Fibroblast of lung (primary cell): ENCODE measurements at regions not wholly inside any gene's neighbourhood (a gene's known extent, or its start where the extent isn't known, plus 50 kb on each side); places are given as distances from the start of the nearest gene placed in this dataset.

Experiments
- DNase-seq, 2 donors: peaks; one replicate each; pipeline versions ENCODE4 v3.0.0 to v3.0.0-alpha.2; 2010; ENCODE audit warnings: low read depth in 2 of 2
- H2AFZ ChIP-seq: 2 replicates; pipeline ENCODE4 v1.5.1; 2012; ENCODE audit warnings: low read length, control low read depth, inconsistent platforms
- H3K27ac ChIP-seq: 2 replicates; pipeline ENCODE4 v1.5.1; 2011; ENCODE audit warnings: low read length, control low read depth; ENCODE audit not compliant: insufficient read depth
- H3K27me3 ChIP-seq: 2 replicates; pipeline ENCODE4 v1.5.1; 2011; ENCODE audit warnings: mild to moderate bottlenecking, low read length; ENCODE audit not compliant: control insufficient read depth, insufficient read depth
- H3K36me3 ChIP-seq: 2 replicates; pipeline ENCODE4 v1.5.1; 2011; ENCODE audit warnings: low read length; ENCODE audit not compliant: control insufficient read depth, insufficient read depth
- H3K4me1 ChIP-seq: 2 replicates; pipeline ENCODE4 v1.5.1; 2011; ENCODE audit warnings: low read length; ENCODE audit not compliant: control insufficient read depth, insufficient read depth; ENCODE audit errors: extremely low read depth
- H3K4me2 ChIP-seq: 2 replicates; pipeline ENCODE4 v1.5.1; 2011; ENCODE audit warnings: low read length, control low read depth; ENCODE audit not compliant: insufficient read depth; ENCODE audit errors: extremely low read depth
- H3K4me3 ChIP-seq, 4 experiments: fragments of 200-600 bp in 1 of 4; sonication (generic) in 1 of 4; replicated peaks in 1 of 4; 2 replicates each; pipeline ENCODE4 v1.5.1; 2011 to 2016; ENCODE audit warnings: low read length in 4 of 4, low read depth in 3 of 4, mild to moderate bottlenecking in 3 of 4, control low read depth in 2 of 4, inconsistent platforms in 1 of 4, mixed read lengths in 1 of 4; ENCODE audit not compliant: insufficient read depth in 1 of 4; ENCODE audit errors: control extremely low read depth in 1 of 4
- H3K79me2 ChIP-seq: 2 replicates; pipeline ENCODE4 v1.5.1; 2012; ENCODE audit warnings: mild to moderate bottlenecking, low read length, inconsistent platforms; ENCODE audit not compliant: control insufficient read depth, insufficient read depth
- H3K9ac ChIP-seq: 2 replicates; pipeline ENCODE4 v1.5.1; 2011; ENCODE audit warnings: mild to moderate bottlenecking, low read length, control low read depth; ENCODE audit not compliant: insufficient read depth
- H3K9me3 ChIP-seq: 2 replicates; pipeline ENCODE4 v1.5.1; 2012; ENCODE audit warnings: low read depth, low read length; ENCODE audit not compliant: control insufficient read depth, insufficient read depth
- H4K20me1 ChIP-seq: 2 replicates; pipeline ENCODE4 v1.5.1; 2011; ENCODE audit warnings: low read length; ENCODE audit not compliant: control insufficient read depth, insufficient read depth; ENCODE audit errors: extremely low read depth
- EZH2 ChIP-seq: IDR thresholded peaks from 2 replicates; pipeline ENCODE4 v1.5.1; 2012; ENCODE audit warnings: low read length, control low read depth, mild to moderate bottlenecking; ENCODE audit errors: missing control alignments
- TF ChIP-seq, protein P1 (sequence below), 2 donors: IDR thresholded peaks in 1 of 2; conservative IDR thresholded peaks in 1 of 2; 1 replicate in 1 of 2; 2 replicates in 1 of 2; pipeline ENCODE4 v1.5.1; 2011 to 2012; ENCODE audit warnings: low read length in 2 of 2, control low read depth in 1 of 2, inconsistent platforms in 1 of 2, low read depth in 1 of 2, mild to moderate bottlenecking in 1 of 2

DNA sequence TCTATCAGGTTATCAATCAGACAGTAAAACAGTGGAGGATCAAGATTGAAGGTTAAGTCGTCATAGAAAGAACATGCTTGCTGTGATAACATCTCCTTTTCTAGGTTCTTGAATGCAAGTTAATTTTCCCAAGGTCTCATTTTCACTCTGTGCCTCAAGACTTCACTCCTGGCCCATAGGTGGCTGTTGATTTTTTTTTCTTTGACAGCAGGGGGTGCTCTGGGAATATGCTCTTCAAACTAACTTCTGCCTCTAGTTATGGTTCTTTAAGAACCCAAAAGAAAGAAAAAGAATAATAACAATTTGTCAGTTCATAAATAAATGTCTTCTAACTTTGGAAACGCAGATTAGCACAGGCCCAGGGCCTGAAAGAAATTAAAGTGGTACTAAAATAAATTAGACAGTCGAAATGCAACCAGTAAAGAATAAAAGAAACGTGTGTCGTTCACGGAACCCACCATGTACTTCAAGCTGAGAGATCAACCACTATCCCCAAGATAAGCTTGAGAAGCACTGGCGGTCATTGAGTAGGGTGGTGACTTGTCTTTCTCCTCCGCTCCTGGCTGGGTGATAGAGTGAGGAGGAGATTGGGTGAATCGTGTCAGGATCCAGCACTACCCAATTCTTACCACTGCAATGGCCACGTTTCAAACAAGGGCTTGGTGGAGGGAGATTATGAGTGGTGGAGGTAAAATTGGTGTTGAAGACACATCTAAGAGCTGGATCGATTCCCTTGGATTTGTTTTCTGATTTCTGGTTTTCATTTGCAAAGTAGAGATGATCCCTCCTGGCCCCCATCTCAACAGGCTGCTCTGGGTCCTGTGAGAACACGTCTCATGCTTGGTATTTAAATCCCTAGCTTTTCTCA, 93.4 kb upstream of the IRX4 start:
- Histone ChIP-seq H3K9ac (no peak overlapping the region), H3K27me3 (no peaks in the 10 kb centered on the region), H3K4me3 (no peak overlapping the region), H3K4me1 (no peaks in the 10 kb centered on the region), H4K20me1 (no peaks in the 10 kb centered on the region), H3K9me3 (no peaks in the 10 kb centered on the region), H3K36me3 (no peaks in the 10 kb centered on the region), H2AFZ (no peak overlapping the region), H3K79me2 (no peaks in the 10 kb centered on the region), H3K4me2 (no peak overlapping the region), H3K27ac (no peak overlapping the region)
- TF ChIP-seq, protein P1, sequence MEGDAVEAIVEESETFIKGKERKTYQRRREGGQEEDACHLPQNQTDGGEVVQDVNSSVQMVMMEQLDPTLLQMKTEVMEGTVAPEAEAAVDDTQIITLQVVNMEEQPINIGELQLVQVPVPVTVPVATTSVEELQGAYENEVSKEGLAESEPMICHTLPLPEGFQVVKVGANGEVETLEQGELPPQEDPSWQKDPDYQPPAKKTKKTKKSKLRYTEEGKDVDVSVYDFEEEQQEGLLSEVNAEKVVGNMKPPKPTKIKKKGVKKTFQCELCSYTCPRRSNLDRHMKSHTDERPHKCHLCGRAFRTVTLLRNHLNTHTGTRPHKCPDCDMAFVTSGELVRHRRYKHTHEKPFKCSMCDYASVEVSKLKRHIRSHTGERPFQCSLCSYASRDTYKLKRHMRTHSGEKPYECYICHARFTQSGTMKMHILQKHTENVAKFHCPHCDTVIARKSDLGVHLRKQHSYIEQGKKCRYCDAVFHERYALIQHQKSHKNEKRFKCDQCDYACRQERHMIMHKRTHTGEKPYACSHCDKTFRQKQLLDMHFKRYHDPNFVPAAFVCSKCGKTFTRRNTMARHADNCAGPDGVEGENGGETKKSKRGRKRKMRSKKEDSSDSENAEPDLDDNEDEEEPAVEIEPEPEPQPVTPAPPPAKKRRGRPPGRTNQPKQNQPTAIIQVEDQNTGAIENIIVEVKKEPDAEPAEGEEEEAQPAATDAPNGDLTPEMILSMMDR (conservative IDR thresholded peaks at IDR 0.05 in 1 of 2, IDR thresholded peaks at IDR 0.05 in 1 of 2; ENCODE audit: low read depth in 1 of 2, low read length in 2 of 2), result peak in 1 of 2 donors; percentile 9
- no peak for TF ChIP-seq EZH2
- DNase-seq, result peak in 1 of 2 donors; percentile 34

DNA sequence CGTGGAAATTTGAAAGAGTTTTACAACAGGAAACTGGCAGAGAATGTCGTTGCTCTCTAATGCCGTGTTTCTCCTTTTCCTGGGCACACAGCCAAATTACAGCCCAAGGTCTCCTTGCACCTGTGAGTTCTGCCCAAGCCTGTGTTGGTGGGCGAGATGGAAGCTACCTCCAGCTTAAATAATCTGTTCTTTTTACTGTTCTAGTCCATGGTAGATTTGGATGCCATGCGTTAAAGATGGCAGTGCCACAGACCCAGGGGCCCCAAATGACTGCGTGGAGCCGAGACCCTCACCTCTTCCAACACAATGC, 92.6 kb upstream of the IRX4 start:
- Histone ChIP-seq H3K27ac (no peak overlapping the region), H4K20me1 (no peaks in the 10 kb centered on the region), H3K9me3 (no peaks in the 10 kb centered on the region), H3K4me2 (no peak overlapping the region), H3K79me2 (no peaks in the 10 kb centered on the region), H3K4me1 (no peaks in the 10 kb centered on the region), H2AFZ (no peak overlapping the region), H3K4me3 (no peak overlapping the region), H3K9ac (no peak overlapping the region), H3K27me3 (no peaks in the 10 kb centered on the region), H3K36me3 (no peaks in the 10 kb centered on the region)
- DNase-seq, result no peak
- TF ChIP-seq EZH2, result no peak
- TF ChIP-seq, protein P1 (conservative IDR thresholded peaks at IDR 0.05 in 1 of 2, IDR thresholded peaks at IDR 0.05 in 1 of 2; ENCODE audit: low read depth in 1 of 2, low read length in 2 of 2), result no peak

DNA sequence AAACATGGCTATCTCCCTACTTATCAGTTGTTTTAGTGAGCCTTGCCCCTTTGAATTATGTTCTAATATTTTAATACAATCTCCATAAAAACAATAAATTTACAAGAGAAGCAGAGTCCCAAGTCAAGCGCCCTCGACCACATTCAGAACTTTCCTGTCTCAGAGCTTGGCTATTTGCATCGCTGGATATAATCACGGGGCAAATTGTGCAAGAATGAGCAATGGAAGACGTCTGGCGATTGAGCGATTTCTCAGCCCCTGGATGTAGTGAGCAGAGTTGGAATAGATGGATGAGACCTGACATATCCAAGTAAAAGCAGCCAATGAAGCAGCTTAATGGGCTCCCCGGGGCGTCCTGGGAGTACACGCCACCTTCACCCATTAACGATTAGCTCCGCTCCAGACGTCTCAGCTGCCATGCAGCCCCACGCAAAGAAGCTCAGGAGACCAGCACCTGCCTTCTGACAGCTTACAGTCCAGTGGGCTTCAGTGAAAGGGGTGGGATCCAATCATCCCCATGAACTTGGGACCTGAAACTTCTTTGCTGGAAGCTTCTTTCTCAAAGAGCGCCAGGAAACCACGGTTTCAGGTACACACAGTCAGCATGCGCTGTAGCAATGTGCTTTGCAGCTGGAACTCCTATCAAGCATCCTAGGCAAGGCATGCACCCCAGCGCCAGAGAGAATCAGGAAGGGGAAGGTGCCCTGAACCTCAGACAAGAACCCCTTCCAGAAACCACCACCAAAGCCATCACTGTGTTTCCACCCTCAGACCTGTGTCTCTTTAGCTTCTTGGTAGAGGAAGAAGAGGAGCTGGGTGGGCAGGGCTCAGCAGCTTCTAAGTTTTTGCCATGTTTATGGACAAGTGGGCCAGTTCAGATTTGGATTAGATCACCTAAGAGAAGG, 92.0 kb upstream of the IRX4 start:
- Histone ChIP-seq H3K4me2 (no peak overlapping the region), H3K79me2 (no peaks in the 10 kb centered on the region), H2AFZ (no peak overlapping the region), H3K36me3 (no peaks in the 10 kb centered on the region), H3K4me3 (no peak overlapping the region), H3K4me1 (no peaks in the 10 kb centered on the region), H3K27me3 (no peaks in the 10 kb centered on the region), H3K9ac (no peak overlapping the region), H4K20me1 (no peaks in the 10 kb centered on the region), H3K9me3 (no peaks in the 10 kb centered on the region), H3K27ac (no peak overlapping the region)
- TF ChIP-seq EZH2, result no peak
- TF ChIP-seq, protein P1 (conservative IDR thresholded peaks at IDR 0.05 in 1 of 2, IDR thresholded peaks at IDR 0.05 in 1 of 2; ENCODE audit: low read depth in 1 of 2, low read length in 2 of 2), result no peak
- DNase-seq, result no peak
